ENCODE measurements at regions not wholly inside any gene's neighbourhood (a gene's known extent, or its start where the extent isn't known, plus 50 kb on each side); places are given as distances from the start of the nearest gene placed in this dataset.

DNA sequence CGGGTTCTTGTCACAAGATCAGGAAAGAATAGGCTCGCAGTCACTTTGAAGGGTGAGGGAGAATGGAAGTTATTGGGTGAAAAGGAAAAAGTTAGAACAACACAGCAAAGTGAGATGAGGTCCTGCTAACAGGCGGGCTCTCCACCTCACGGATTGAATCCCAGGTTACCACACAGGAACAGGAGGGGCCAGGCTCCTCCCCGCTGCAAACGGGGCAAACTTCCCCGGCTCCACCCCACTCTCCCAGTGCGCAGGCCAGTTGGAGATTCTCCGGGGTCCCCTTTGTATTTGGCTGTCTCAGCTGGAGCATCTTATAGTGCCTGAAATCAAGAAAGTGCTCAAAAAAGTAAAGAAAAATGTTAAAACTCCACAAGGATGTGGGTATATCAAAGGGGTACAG, 78.3 kb upstream of the IPO5 start:
- H3K27me3 ChIP-seq, result no peaks in the 10 kb centered on the region

GRCh38 chr13:97875911-97876310, 77.6 kb upstream of the IPO5 start:
- 80 to 83% methylated on average over 7 of the region's 7 CpGs for WGBS, 2 donors
- intact Hi-C loops (cut with DNase I), result no loop called here
- no peaks in the 10 kb centered on the region for H3K36me3 ChIP-seq
- TF ChIP-seq POLR2A (IDR thresholded peaks at IDR 0.05), result no peak
- TF ChIP-seq, protein P1, sequence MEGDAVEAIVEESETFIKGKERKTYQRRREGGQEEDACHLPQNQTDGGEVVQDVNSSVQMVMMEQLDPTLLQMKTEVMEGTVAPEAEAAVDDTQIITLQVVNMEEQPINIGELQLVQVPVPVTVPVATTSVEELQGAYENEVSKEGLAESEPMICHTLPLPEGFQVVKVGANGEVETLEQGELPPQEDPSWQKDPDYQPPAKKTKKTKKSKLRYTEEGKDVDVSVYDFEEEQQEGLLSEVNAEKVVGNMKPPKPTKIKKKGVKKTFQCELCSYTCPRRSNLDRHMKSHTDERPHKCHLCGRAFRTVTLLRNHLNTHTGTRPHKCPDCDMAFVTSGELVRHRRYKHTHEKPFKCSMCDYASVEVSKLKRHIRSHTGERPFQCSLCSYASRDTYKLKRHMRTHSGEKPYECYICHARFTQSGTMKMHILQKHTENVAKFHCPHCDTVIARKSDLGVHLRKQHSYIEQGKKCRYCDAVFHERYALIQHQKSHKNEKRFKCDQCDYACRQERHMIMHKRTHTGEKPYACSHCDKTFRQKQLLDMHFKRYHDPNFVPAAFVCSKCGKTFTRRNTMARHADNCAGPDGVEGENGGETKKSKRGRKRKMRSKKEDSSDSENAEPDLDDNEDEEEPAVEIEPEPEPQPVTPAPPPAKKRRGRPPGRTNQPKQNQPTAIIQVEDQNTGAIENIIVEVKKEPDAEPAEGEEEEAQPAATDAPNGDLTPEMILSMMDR (IDR thresholded peaks at IDR 0.05), result no peak
- no peaks in the 10 kb centered on the region for H3K27me3 ChIP-seq
- no peak overlapping the region for H3K27ac ChIP-seq
- H3K4me1 ChIP-seq, result no peaks in the 10 kb centered on the region
- DNase-seq, result no peak
- no peak overlapping the region for H3K4me3 ChIP-seq
- no peaks in the 10 kb centered on the region for H3K9me3 ChIP-seq

More for the DNA sequence above, 78.3 kb upstream of the IPO5 start:
- H3K4me1 ChIP-seq, result no peaks in the 10 kb centered on the region
- DNase-seq, result no peak
- TF ChIP-seq, protein P1 (IDR thresholded peaks at IDR 0.05), result no peak
- TF ChIP-seq POLR2A (IDR thresholded peaks at IDR 0.05), result no peak
- H3K9me3 ChIP-seq, result no peaks in the 10 kb centered on the region
- no peak overlapping the region for H3K4me3 ChIP-seq
- intact Hi-C loops (cut with DNase I), result no loop called here
- H3K36me3 ChIP-seq, result no peaks in the 10 kb centered on the region
- H3K27ac ChIP-seq, result no peak overlapping the region
- WGBS, 2 donors, result 78 to 81% methylated on average over 9 of the region's 9 CpGs

DNA sequence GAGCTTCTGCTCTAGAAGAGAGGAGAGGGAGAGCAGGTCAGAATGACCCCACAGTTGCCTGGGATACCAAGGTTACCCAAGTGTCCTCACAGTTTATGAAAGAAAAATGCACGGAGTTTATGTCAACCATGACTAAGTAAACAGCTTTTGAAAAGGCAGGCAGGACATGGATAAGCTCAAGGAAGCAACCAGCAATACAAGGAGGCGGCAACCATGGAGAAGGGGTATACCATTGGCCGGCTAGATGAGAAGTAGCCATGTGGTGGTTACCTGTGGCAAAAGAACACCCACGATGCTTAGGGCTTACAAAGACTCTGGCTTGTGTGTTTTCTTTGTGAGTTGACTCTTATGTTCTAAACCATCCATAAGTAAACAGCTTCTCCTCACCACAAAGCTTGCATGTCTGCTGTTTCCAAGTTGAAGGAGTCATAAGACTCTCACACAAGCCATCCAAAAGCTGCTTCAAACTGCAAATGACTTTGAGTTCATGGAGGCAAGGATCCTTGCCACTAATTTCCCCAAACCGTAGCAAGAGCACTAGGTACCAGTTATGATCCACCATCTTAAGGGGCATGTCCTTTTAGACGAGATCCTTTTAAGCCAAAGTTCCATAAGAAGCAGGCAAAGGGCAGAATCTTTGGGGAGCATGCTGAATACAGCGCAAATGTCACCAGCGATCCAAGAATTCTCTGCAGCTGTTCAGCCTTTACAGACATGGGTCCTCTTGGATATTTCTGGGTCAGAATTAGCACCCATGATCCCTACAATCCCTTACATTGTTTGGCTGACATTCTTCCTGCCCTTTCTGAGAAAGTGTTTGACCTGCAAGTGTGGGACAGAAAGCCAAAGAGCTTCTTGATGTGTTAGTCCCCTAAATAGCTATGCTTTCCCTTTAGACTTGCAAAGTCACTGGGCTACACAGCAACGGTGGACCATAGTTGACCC, 74.8 kb upstream of the IPO5 start:
- Histone ChIP-seq H3K27ac (no peak overlapping the region), H3K27me3 (no peaks in the 10 kb centered on the region), H3K36me3 (no peaks in the 10 kb centered on the region), H3K4me3 (no peak overlapping the region), H3K9me3 (no peaks in the 10 kb centered on the region), H3K4me1 (no peaks in the 10 kb centered on the region)
- DNase-seq, result no peak
- WGBS, 2 donors, result 64 to 69% methylated on average over 9 of the region's 9 CpGs
- intact Hi-C loops (cut with DNase I), result no loop called here
- TF ChIP-seq POLR2A (IDR thresholded peaks at IDR 0.05), result no peak
- TF ChIP-seq, protein P1 (IDR thresholded peaks at IDR 0.05), result no peak

DNA sequence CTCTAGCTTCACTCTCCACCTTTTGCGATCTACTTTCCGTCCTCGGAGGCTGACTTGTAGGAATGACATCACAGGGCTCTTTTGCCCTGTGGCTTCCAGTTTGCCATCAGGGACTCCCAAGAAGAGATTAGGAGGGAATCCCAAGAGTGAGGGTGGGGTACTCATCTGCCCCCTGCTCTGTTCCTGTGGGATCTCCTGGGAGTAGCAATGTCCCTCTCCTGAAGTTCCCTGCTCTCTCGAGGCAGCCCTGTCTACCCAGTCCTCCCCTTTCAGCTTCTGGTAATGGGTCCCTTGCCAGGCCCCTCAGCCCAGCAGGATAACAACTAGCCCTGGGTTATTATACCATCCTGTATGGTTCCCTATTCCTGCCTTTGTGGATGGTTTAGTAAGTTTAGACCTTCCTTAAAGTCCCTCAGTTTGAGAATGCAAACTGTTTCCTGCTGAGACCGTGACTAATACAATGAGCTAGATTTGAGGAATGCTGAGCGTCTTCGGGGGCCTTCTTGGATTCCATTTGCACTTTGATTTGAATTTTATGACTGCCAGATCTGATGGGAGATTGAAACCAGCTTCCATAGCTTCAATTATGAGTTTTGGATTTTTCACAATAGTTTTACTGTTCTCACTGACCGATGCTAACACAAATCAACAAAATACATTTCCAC, 73.7 kb upstream of the IPO5 start:
- DNase-seq, result no peak
- intact Hi-C loops (cut with DNase I), result no loop called here
- no peak overlapping the region for H3K4me3 ChIP-seq
- TF ChIP-seq, protein P1 (IDR thresholded peaks at IDR 0.05), result no peak
- no peak for TF ChIP-seq POLR2A (IDR thresholded peaks at IDR 0.05)
- H3K9me3 ChIP-seq, result no peaks in the 10 kb centered on the region
- no peaks in the 10 kb centered on the region for H3K4me1 ChIP-seq
- 63 to 72% methylated on average over 8 of the region's 8 CpGs for WGBS, 2 donors
- no peaks in the 10 kb centered on the region for H3K27me3 ChIP-seq
- H3K27ac ChIP-seq, result no peak overlapping the region
- no peaks in the 10 kb centered on the region for H3K36me3 ChIP-seq

GRCh38 chr13:97880311-97880675, 73.2 kb upstream of the IPO5 start:
- WGBS, 2 donors, result 54 to 71% methylated on average over 5 of the region's 5 CpGs

More at GRCh38 chr13:97880311-97880675, 73.2 kb upstream of the IPO5 start:
- Histone ChIP-seq H3K4me1 (no peaks in the 10 kb centered on the region), H3K9me3 (no peaks in the 10 kb centered on the region), H3K36me3 (no peaks in the 10 kb centered on the region), H3K4me3 (no peak overlapping the region), H3K27ac (no peak overlapping the region), H3K27me3 (no peaks in the 10 kb centered on the region)
- DNase-seq, result no peak
- intact Hi-C loops (cut with DNase I), result no loop called here
- no peak for TF ChIP-seq POLR2A (IDR thresholded peaks at IDR 0.05)
- TF ChIP-seq, protein P1 (IDR thresholded peaks at IDR 0.05), result no peak

Data from esophagus squamous epithelium (tissue), 5 donors.